ENCODE measurements at regions not wholly inside any gene's neighbourhood (a gene's known extent, or its start where the extent isn't known, plus 50 kb on each side); places are given as distances from the start of the nearest gene placed in this dataset.

DNA sequence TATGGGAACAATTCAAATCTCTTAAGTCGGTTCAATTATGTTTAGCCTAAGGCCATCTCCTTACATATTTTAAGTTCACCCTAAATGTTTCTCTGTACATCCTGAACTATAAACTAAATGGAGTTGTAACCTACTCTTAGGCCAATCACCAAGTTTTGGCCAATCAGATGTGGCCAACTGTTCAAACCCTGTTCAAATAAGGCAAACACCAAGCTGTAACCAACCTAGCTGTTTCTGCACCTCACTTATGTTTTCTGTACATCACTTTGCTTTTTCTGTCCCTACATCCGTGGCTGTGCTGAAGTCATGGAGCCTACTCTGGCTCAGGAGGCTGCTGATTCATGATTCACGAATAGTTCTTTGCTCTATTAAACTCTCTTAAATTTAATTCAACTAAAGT is 165.3 kb downstream of the GASK1B start:
- DNase-seq = no peak

DNA sequence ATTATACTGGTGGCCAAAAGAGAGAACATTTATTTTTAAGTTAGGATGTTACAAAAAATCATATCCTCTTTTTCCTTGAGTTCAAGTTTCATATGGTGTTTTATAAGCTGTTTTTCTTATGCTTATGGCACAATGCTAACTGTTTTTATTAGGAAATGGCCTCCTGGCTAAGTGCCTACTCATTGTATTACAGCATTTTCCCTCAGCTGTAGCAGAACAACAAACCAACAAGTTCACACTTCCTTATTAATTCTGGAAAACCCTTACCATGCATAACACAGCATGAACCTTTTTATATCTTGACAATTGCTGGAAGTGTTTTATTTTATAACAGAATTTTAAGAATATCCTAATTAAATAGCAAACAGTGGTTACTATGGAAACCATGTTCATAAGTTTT is 165.8 kb downstream of the GASK1B start:
- no peak for DNase-seq

DNA sequence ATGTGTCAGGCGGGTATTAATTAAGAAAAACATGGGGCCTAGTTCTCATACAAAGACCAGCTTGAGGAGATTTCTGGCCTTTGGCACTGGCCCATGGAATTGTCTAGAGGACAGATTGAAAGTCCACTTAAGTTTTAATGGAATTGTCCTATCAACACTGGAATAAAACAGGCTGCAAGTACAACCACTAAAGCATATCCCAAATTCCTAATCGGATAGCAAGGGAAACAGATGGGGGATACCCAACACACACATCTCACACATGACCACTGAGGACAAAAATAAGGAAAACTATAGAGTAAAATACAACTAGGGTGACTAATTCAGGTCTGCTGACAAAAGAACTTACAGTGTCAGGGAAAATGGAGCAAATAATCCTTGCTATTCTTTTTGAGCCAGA is 167.8 kb downstream of the GASK1B start:
- DNase-seq = no peak

DNA sequence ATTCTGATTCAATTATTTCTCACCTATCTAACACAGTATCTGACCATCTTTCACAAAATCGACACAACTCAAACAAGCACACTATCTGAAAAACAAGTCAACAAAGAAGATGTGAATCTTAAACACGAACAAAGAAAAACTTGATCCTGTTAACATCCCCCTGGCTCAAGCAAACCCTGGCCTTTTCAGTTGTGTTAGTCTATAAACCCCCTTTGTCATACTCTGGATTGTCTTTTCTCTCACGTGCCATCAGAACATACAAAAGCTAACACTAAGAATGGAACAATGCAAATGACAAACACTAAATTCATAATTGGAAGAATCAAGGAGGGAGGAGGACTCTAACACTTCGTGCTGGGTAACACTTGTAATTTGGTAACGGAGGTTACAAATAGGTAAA is 168.7 kb downstream of the GASK1B start:
- DNase-seq = no peak

DNA sequence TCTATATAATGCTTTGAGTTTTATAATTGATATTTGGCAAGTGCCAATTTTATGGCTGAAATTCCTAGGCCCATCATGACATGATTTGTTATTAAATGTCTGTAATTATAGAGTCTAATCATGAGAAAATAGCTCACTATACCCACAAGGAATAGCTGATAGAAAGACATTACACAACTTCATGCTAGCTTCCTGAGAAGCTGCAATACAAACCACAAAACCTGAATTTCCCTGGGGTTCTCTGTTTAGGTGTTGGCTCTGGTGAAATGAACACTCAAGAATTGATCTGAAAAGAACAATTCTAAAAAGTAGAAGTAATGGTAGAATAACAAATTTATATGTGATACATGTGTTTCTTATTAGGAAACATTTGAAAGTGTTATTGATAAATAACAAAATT is 169.6 kb downstream of the GASK1B start:
- DNase-seq = no peak

DNA sequence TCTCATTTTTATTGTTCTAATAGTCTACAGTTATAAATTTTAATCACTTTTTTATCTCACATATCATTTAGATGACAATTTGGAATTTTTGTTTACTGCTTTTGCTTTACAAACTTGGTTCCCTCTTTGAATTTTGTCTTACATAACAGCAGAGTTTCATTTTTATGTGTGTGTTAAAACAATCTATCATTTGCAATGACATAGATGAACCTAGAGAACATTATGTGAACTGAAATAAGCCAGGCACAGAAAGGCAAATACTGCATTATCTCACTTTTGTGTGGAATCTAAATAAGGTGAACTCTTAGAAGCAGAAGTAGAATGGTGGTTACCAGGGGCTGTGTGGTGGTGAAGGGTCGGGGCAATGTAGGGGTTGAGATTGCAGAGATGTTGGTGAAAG is 170.7 kb downstream of the GASK1B start:
- no peak for DNase-seq

DNA sequence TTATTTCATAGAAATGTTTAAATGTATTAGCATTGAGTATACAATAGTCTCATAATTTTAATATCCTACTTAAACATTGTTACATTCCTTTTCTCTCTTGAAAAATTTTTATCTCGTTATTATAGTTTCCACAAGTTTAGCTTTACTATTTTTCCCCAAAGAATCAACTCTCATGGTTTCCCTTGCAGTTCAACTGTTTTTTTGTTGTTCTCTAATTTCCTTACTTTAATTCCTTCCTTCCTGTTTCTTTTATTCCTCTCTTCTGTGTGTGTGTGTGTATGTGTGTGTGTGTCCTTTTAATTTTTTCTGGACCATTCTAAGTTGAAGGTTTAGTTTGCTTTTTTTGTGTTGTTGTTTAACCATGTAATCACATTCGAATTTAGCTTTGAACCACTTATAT is 171.1 kb downstream of the GASK1B start:
- DNase-seq = no peak

DNA sequence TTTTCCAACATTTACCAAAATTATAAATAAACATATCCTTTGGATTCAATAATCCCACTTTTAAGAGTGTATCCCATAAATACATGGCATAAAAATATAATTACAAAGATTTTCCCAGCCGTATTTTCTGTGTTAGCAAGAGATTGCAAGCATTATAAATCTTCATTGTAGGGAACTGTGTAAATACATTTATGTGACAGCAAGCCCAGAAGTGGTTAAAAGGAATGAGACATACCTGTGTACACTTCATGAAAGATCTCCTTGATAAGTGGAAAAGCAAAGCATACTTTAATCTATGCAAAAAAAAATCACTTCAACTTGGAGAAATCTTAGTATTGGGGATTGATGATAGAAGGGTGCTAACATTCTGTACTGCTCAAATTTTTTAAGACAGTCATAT is 173.1 kb downstream of the GASK1B start:
- no peak for DNase-seq

DNA sequence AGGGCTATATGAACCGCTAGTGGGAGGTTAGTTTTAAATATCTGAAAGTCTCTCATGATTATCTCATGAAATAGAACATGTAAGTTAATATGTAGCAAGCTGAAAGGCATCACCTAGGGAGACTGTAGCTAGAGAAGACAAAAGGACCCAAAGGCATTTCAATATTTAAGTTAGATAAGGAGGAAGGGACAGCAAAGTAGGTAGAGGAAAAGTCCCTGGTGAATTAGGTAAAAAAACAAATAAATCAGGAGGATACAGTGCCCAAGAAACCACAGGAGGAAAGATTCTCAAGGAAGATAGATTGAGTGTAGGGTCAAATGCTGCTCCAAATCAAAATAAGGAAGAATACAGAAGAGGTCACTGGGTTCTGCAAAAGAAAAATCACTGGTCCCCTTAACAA is 175.5 kb downstream of the GASK1B start:
- DNase-seq = no peak

DNA sequence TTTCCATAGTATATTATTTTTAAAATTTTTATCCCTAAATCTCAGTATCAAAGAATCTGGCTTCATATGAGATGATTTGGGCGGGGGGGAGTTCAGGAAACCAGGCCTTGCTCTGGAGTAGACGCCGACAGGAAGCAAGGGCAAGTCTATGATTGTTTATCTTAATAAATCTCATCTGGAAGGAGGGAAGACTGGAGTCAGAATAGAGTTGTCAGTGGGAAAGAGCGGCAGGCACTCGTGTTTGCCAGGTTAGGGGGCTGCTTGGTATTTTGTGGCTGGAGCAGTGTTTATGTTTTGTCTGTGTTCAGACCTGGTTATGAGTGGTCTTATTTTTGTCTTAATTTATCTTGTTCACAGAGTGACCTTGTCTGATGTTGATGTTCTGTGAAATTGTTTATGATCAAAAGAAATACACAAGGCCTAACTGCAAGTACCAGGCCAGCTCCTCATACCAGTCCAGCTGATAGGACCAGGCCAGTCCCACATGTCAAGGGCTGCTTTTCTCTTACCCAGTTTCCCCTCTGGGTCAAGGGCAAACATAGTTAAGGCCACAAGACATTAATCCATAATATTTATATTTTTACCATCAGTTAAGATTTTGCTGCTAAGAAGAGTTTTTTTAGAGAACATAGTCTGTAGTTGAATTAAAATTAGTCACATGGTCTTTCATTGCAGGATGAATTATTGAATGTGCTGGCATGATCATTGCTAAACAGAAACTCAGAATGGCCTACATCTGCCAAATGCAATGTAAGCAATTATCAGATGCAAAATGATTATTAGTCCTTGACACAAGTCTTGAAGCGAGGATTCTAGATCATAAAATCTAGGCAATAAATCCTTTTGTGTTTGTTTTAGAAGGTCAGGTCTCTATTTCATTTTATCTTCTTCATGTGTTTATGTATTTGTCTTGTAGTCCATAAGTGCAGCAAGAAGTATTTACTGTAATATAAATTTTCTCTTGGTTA is 176.5 kb downstream of the GASK1B start:
- no peak for DNase-seq

DNA sequence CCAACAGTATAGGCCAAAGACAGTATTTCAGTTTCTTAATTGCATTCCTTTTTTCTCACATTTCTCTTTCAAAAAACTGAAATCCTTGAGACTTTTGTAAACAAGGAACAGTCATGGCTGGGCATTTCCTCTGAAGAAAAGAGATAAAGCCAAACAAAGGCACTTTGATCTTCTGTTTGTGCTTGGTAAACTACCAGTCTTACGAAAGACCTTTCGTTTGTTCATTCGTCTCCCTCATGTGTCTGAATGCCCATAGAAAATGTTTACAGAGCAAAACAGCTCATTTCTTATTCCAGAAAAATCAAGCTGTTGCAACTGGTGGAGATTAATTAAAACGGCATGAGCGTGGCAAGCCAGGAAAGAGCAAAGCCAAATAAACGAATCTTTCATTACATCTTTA is 178.0 kb downstream of the GASK1B start:
- DNase-seq = no peak

DNA sequence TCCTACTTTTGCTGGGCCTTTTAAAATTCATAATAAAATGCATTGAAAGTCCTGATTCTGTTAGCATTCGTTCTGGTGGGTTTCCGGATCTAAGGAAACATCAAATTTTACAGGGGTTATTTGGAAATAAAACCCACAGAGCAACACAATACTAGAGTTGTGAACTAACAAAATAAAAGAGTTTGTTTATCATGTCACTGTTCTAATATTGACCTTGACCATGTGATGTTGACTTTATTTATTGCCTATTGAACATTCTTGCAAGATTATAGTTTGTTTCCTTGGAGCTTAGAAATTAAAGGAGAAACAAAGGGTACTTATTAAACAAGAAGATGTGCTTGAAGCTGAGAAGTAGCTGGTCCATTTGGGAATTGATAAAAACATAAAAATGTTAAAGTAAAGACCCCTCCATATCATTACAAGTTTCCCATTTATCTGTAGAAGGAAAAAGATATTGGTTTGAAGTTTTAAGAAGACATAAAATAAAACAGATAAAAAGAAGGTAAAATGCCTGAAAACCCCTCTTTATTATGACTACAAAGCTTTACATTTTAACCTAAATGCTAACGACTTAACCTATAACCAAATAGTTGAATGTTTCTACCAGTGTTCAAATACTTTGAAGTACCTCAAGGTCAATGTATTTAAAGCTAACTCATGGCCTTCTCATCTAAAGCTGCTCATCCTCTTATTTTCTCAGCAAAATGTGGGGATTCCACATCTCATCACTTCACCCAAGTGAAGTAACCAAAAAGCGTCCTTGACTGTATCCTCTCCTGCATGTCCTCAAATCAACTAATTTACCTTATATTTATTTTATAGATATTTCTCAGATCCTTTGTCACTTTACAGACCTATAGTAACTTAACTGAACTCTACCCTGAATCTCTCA is 179.6 kb downstream of the GASK1B start:
- DNase-seq = no peak

DNA sequence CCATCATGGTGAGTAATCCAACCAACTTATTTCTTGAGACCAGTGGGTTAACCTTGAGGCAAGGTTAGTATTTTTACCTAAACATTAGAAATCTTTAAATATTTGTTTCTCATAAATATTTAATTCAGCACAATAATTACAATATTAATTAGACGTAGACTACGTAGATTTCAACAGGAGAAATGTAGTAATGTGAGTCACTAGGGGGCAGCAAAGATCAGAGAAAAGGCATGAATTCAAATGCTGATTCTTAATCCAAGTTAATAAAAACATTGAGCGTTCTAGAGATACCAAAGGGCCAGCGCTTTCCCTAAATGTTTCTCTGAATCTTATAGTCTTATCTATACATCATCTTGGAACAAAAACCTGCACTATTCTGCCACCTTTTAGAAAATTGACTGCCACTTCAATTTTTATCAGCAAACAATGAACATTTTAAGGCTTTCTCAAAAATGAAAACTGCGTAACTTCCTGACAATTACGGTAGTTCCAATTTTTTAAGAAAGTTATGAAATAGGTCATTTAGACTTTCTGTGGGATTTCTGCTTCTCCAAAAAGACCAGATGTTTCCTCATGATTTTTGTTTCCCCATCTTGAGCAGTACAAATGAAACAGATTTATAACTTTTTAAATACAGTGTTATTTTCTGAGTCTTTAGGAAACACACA is 180.7 kb downstream of the GASK1B start:
- DNase-seq = no peak

DNA sequence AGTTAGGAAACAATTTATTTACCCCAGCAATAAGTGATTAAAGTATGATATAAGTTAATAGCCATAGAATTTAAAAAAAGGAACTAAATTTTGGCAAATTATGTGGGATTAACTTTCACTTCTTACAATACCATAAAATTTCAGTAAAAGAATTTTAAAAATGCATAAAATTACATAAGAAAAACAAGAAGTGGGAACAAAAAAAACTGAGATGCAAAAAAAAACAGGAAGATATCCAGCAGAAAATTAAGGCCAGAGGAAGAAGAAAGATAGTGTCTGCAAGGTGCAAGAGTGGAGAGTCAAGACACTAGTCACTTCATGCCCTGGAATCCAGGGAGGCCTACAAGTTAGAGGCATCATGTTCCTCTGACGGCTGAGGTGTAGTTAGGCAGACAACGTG is 184.2 kb downstream of the GASK1B start:
- DNase-seq = no peak

DNA sequence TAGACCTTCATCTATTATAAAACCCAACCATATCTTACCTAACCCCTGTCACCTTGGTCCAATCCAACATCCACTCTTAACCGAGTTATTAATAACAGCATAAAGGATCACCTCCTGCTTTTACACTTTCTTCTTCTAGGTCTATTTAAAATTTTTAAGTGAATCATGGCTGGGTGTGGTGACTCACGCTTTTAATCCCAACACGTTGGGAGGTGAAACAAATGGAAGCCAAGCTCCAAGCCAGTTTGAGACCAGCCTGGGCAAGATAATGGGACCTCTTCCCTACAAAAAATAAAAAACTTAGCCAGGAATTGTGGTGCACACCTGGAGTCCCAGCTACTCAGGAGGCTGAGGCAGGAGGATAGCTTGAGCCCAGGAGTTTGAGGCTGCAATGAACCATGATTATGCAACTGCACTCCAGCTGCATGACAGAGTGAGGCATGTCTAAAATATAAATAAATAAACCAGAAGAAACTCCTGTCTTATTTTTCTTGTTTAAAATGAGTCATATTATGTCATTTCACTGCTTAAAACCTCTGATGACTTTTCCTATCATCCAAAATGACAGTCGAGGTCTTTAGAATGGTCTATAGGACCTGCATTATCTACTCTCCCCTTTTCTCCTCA is 188.4 kb downstream of the GASK1B start:
- DNase-seq = no peak

DNA sequence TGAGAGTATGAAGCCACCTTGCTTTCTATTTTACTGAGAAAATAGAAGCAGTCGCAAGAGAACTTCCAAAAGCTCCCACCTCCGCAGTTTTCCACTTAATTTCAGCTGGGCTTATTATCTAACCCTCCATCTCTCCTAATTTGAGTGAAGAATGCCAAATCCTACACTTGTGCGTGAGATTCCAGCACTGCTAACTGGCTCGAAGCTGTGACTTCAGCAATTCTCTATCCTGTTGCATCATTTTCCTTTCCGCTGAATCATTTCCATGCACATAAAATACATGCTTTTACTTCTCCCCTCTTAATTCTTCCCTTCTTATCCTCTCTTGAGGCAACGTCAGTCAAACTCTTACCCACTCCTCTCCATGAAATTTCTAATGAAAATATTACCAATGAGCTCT is 189.5 kb downstream of the GASK1B start:
- DNase-seq = no peak

DNA sequence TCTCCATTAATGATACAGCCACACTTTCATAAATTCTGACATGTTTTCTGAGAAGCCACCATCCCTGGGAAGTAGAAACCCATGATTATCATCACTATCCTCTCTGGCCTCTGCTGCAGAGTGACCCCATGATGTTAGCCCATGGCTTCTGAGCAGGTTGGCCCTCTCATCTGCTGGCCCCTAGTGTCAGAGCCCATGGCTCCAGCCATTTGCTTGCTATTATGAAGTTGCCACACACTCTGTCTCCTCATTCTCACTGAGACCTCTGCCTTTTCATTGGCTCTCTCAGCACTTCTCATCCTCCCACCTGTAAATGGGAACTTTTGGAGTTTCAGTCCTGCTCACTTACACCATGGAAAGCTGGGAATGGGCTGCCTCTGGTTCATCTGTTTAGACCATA is 192.7 kb downstream of the GASK1B start:
- no peak for DNase-seq

DNA sequence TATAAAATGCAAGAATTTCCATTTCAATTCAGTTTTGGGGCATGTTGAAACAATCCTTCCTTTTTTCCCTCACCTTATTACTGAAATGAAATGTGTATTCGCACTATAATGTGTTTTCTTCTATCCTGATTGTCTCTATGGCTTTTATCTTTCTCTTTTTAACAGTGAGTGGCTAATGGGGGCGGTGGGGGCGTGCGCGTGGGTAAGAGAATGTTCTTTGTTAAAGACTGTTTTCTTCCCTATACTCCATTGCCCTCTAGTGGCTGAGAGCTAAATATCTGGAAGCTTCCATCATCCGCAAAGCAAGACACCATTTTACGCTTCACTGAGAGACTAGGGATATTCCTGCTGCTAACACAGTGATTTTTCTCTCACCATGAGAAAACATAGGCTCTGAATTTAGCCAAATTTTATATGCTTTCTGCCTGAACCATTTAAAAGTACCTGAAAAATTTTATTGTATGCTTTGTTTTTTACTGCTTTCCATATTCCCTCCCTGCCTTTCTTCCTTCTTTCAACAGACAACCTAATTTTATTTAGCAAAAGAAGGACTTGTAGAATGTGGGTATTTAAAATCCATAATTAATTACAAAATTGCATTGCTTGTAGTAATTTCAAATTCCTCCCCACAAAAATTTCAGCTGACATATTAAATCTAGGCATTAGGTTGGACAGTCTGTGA is 194.0 kb downstream of the GASK1B start:
- peak; percentile 18 for DNase-seq

DNA sequence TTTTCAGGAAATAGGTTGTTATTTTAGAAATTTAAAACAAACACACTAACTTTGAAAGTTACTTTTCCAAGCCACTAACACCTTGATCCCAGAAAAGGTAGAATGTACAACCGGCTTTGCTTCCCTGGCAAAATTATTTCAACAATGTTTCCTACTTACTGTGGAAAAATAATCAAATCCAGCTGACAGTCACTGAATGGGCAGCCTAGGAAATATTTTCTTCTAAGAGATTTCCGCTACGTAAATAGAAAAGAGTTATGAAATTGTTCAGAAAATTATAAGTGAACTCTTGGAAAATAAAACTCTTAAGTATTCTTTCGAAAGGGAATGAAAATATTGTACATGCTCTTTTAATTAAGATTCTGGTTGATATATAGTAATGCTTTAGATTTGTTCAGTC is 195.7 kb downstream of the GASK1B start:
- DNase-seq = no peak

DNA sequence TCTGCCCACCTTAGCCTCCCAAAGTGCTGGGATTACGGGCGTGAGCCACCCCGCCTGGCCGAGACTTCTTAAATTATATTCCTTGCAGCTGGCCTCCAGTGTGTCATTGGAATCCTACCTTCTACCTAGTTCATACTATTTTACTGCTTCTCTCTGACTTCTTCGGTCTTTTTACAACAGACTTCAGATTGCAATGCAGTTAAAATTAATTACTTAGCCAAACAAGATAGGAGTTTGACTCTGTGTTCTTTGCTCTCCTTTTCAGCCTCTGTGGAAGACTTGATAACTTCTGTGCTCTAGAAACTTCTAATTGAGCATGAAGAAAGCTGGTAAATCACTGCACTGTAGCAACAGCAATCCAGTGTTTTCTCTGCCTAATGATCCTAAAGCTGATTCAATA is 199.5 kb downstream of the GASK1B start:
- DNase-seq = no peak

DNA sequence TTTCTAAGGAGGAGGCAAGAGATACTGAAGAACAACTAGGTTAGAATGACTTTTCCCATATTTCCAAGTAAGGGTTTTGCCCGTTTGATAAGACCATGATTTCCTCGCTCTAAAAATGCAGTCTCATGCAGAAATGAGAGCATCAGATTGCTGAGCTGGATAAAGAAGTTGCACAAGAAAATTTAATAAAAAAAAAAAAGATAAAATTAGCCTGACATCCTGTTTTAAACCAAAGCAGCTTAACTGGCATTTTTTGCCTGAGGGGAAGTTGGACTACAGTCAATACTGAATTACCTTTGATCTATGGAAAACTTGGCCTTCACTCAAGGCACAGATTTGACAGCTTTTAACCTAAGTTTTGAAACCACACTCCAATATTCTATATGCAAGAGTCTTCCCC is 208.4 kb downstream of the GASK1B start:
- no peak for DNase-seq

DNA sequence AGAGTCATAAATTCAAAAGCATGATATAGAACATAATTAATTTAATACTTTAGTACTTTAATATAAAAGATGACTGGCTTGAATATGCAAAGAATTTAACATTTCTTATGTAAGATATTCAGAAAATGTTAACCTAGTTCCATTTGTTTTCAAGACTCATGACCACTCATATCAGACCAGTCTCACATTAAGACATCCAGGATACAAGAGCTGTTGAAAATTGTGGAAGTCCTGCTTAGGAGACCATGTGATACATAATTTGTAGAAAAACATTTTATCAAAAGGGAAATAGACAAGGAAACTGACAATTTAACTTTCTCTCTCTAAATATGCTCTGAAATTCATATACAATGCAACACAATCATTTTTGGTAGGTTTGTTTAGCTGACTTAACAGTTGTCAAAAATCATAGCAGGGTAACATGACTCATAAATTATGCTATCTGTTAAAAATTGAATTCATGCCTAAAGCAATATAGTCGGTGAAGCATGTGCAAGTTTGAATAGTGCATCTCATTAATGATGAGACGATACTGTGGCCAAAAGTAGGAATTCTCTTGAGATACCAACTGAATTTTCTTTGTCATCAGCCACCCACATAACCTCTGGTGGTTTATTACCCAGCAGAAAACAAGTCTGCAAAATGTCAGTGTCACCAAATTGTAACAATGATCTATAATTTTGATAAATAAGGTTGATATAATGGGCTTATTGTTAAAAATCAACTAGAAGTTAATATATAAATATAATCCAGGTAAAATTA is 211.4 kb downstream of the GASK1B start:
- DNase-seq = no peak

Measured in NCI-H524 treated with DMSO at 0.1 percent for 48 hours (cell line).